Spleen (tissue), 11 donors: ENCODE measurements at regions not wholly inside any gene's neighbourhood (a gene's known extent, or its start where the extent isn't known, plus 50 kb on each side); places are given as distances from the start of the nearest gene placed in this dataset.

Experiments
- DNase-seq: peaks from one replicate; pipeline ENCODE4 v3.0.0-alpha.2; 2020
- H3K27ac ChIP-seq, 8 donors: fragments of 200-600 bp; sonication (generic) in 7 of 8; 1 replicate in 4 of 8; 2 replicates in 4 of 8; pipeline versions ENCODE4 v1.5.0 to v1.8.0; 2016 to 2021; ENCODE audit warnings: inconsistent platforms in 4 of 8, mild to moderate bottlenecking in 4 of 8, moderate library complexity in 1 of 8
- H3K27me3 ChIP-seq, 7 donors: fragments of 200-600 bp; sonication (generic) in 6 of 7; replicated peaks in 1 of 7; 1 replicate in 4 of 7; 2 replicates in 3 of 7; pipeline versions ENCODE4 v1.5.0 to v1.8.0; 2016 to 2021; ENCODE audit warnings: inconsistent platforms in 3 of 7, mild to moderate bottlenecking in 1 of 7
- H3K36me3 ChIP-seq, 6 donors: fragments of 200-600 bp; sonication (generic) in 5 of 6; 1 replicate in 4 of 6; 2 replicates in 2 of 6; pipeline versions ENCODE4 v1.5.0 to v1.8.0; 2016 to 2021; ENCODE audit warnings: inconsistent platforms in 2 of 6
- H3K4me1 ChIP-seq, 6 donors: fragments of 200-600 bp; sonication (generic) in 5 of 6; 1 replicate in 3 of 6; 2 replicates in 3 of 6; pipeline versions ENCODE4 v1.5.0 to v1.8.0; 2016 to 2021; ENCODE audit warnings: inconsistent platforms in 3 of 6
- H3K4me3 ChIP-seq, 8 donors: fragments of 200-600 bp; sonication (generic) in 7 of 8; 1 replicate in 4 of 8; 2 replicates in 4 of 8; pipeline versions ENCODE4 v1.5.0 to v1.8.0; 2016 to 2021; ENCODE audit warnings: inconsistent platforms in 4 of 8, mild to moderate bottlenecking in 4 of 8, moderate library complexity in 2 of 8
- H3K9me3 ChIP-seq, 8 donors: fragments of 200-600 bp; sonication (generic) in 7 of 8; 1 replicate in 4 of 8; 2 replicates in 4 of 8; pipeline versions ENCODE4 v1.5.0 to v1.8.0; 2016 to 2021; ENCODE audit warnings: inconsistent platforms in 4 of 8
- CTCF ChIP-seq, 11 experiments: fragments of 200-600 bp in 7 of 11; fragments of 450-650 bp in 4 of 11; sonication (generic) in 4 of 11; IDR thresholded peaks in 8 of 11; conservative IDR thresholded peaks in 3 of 11; 1 replicate in 7 of 11; 2 replicates in 4 of 11; pipeline versions ENCODE4 v1.4.0 to v1.8.0; 2016 to 2021; ENCODE audit warnings: antibody characterized with exemption in 11 of 11, inconsistent platforms in 4 of 11, mild to moderate bottlenecking in 1 of 11
- POLR2A ChIP-seq, 3 donors: fragments of 450-650 bp; IDR thresholded peaks; one replicate each; pipeline ENCODE4 v1.5.1; 2017; ENCODE audit warnings: antibody characterized with exemption in 3 of 3, mild to moderate bottlenecking in 1 of 3
- POLR2AphosphoS5 ChIP-seq, 3 donors: sonication (generic); formaldehyde crosslinking; IDR thresholded peaks; one replicate each; pipeline ENCODE4 v1.5.1; 2017; ENCODE audit warnings: antibody characterized with exemption in 3 of 3
- WGBS, 5 donors: extraction: QIAGEN DNeasy Blood & Tissue Kit in 3 of 5; methylation state at CpG; one replicate each; pipeline versions ENCODE4 v1.1.5 to v1.1.7; 2013 to 2018; 5-methylcytosine and 5-hydroxymethylcytosine counted together
- intact Hi-C: fragments of 100-400 bp; cut with DNase I; formaldehyde crosslinking; loops from one replicate; pipeline ENCODE4 v1.15.0; 2023; ENCODE audit warnings: low total_unique reads
- donor health status: healthy with polysubstance abuse.
- donor health status: DM: no; HTN: no; CAD: no; lungs with moderate emphysema.
- donor health status: DM: no; HTN: no; CAD: no.
- donor health status: Bipolar disorder and iron deficiency.
- donor health status: healthy.
- donor health status: DM: no; HTN: no; CAD: no.
- donor health status: DM: yes; HTN: yes; CAD: no.

GRCh38 chr15:95840855-95841254 lies 489.6 kb upstream of the NR2F2 start:
- Histone ChIP-seq H3K9me3 (no peaks in the 10 kb centered on the region), H3K27me3 (no peaks in the 10 kb centered on the region), H3K4me3 (no peak overlapping the region), H3K27ac (peak overlapping the region in 2 of 8 donors; percentile 74 to 76), H3K4me1 (peaks cover 0 to 20% (median 3%) of the 10 kb centered on the region in 6 donors), H3K36me3 (no peaks in the 10 kb centered on the region)
- no peak for DNase-seq
- 91 to 98% (median 94%) methylated on average over 6 of the region's 6 CpGs for WGBS, 5 donors
- TF ChIP-seq POLR2A (IDR thresholded peaks at IDR 0.05) (no peak), POLR2AphosphoS5 (IDR thresholded peaks at IDR 0.05) (no peak), CTCF (IDR thresholded peaks at IDR 0.05 in 8 of 11, conservative IDR thresholded peaks at IDR 0.05 in 3 of 11) (no peak)
- intact Hi-C loops = no loop called here

DNA sequence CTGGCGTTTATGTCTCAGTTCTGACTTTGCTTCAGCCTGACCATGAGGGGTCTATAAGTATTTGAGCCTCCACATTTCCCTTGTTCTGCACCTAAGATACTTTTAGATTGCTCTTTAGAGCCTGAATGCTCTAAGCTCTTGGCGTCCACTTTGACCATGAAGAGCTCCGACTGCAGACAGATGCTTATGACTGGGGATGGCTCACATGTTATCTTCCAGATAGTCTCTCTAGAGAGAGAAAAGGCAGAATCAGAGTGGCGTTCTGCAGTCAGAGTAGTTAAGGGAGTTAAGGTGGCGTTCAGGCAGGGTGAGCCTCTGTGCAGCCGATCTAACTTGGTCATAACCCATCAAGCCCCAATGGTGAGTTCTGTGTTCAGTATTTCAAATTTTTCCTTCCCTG lies 487.9 kb upstream of the NR2F2 start:
- Histone ChIP-seq H3K9me3 (no peaks in the 10 kb centered on the region), H3K4me1 (peaks cover 0 to 20% (median 3%) of the 10 kb centered on the region in 6 donors), H3K36me3 (no peaks in the 10 kb centered on the region), H3K27ac (no peak overlapping the region), H3K4me3 (no peak overlapping the region), H3K27me3 (no peaks in the 10 kb centered on the region)
- intact Hi-C loops = no loop called here
- TF ChIP-seq CTCF (IDR thresholded peaks at IDR 0.05 in 8 of 11, conservative IDR thresholded peaks at IDR 0.05 in 3 of 11) = no peak
- TF ChIP-seq POLR2AphosphoS5 (IDR thresholded peaks at IDR 0.05) = no peak
- TF ChIP-seq POLR2A (IDR thresholded peaks at IDR 0.05) = no peak
- DNase-seq = no peak
- WGBS, 5 donors = 92 to 97% (median 93%) methylated on average over 6 of the region's 6 CpGs

DNA sequence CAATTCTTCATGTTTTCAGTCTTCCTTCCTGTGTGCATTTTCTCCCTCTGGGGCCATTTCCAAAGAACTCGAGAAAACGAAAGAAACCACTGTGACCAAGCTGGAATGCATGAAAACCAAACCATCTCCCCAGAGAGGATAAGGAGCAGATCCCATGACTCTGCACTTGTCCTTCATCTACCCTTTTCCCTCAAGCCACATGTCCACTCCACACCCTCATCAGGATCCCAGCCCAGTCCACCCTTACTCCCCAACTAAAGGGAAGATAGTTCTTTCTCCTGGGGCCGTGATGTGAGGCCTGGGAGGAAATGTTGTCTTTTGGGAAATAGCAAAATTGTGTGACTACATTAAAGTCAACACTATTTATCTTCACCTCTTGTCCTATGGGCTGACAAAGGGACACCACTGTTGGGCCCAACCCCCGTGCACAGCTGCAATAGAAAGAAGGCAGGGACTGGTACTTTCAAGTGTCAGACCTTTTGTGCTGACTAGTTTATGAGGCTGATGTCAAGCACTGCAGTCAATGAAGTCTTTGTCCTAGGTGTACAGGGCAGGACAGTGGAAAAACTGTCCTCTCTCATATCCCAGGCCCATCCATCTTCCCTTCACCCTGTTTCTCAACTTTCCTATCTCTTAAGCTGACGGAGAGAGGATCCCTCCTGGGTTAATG lies 487.1 kb upstream of the NR2F2 start:
- DNase-seq = no peak
- H3K9me3 ChIP-seq = no peaks in the 10 kb centered on the region
- H3K27ac ChIP-seq = no peak overlapping the region
- intact Hi-C loops = no loop called here
- no peak overlapping the region for H3K4me3 ChIP-seq
- no peaks in the 10 kb centered on the region for H3K36me3 ChIP-seq
- 67 to 84% (median 75%) methylated on average over 5 of the region's 5 CpGs for WGBS, 5 donors
- no peak for TF ChIP-seq CTCF (IDR thresholded peaks at IDR 0.05 in 8 of 11, conservative IDR thresholded peaks at IDR 0.05 in 3 of 11)
- TF ChIP-seq POLR2A (IDR thresholded peaks at IDR 0.05) = no peak
- no peak for TF ChIP-seq POLR2AphosphoS5 (IDR thresholded peaks at IDR 0.05)
- H3K27me3 ChIP-seq = no peaks in the 10 kb centered on the region
- H3K4me1 ChIP-seq = peaks cover 0 to 18% (median 3%) of the 10 kb centered on the region in 6 donors

GRCh38 chr15:95845862-95846515 lies 484.5 kb upstream of the NR2F2 start:
- 74 to 86% (median 77%) methylated on average over 13 of the region's 13 CpGs for WGBS, 5 donors

More at GRCh38 chr15:95845862-95846515, 484.5 kb upstream of the NR2F2 start:
- H3K9me3 ChIP-seq = no peaks in the 10 kb centered on the region
- peak; percentile 69 for DNase-seq
- H3K36me3 ChIP-seq = no peaks in the 10 kb centered on the region
- H3K27me3 ChIP-seq = no peaks in the 10 kb centered on the region
- peak in 1 of 3 donors; percentile 46 for TF ChIP-seq POLR2AphosphoS5 (IDR thresholded peaks at IDR 0.05)
- no peak for TF ChIP-seq POLR2A (IDR thresholded peaks at IDR 0.05)
- no peak for TF ChIP-seq CTCF (IDR thresholded peaks at IDR 0.05 in 8 of 11, conservative IDR thresholded peaks at IDR 0.05 in 3 of 11)
- H3K4me1 ChIP-seq = no peaks in the 10 kb centered on the region
- intact Hi-C loops = no loop called here
- peak overlapping the region in 3 of 8 donors; percentile 42 to 55 (median 44) for H3K27ac ChIP-seq
- no peak overlapping the region for H3K4me3 ChIP-seq
